Gastrocnemius medialis (tissue), 4 donors: ENCODE measurements at regions not wholly inside any gene's neighbourhood (a gene's known extent, or its start where the extent isn't known, plus 50 kb on each side); places are given as distances from the start of the nearest gene placed in this dataset.

Experiments
- CTCF ChIP-seq, 5 experiments: fragments of 450-650 bp in 3 of 5; fragments of 200-600 bp in 2 of 5; sonication (generic) in 2 of 5; IDR thresholded peaks in 4 of 5; conservative IDR thresholded peaks in 1 of 5; 1 replicate in 4 of 5; 2 replicates in 1 of 5; pipeline ENCODE4 v1.5.1; 2016 to 2019; ENCODE audit warnings: antibody characterized with exemption in 5 of 5, mild to moderate bottlenecking in 3 of 5, moderate library complexity in 3 of 5
- POLR2A ChIP-seq, 2 donors: fragments of 450-650 bp; IDR thresholded peaks; one replicate each; pipeline ENCODE4 v1.6.1; 2017; ENCODE audit warnings: antibody characterized with exemption in 2 of 2, mild to moderate bottlenecking in 2 of 2, moderate library complexity in 2 of 2

GRCh38 chr15:70271422-70272088, 173.8 kb upstream of the TLE3 start:
- TF ChIP-seq CTCF (IDR thresholded peaks at IDR 0.05 in 4 of 5, conservative IDR thresholded peaks at IDR 0.05 in 1 of 5), result no peak
- TF ChIP-seq POLR2A (IDR thresholded peaks at IDR 0.05), result no peak
